ENCODE measurements at regions not wholly inside any gene's neighbourhood (a gene's known extent, or its start where the extent isn't known, plus 50 kb on each side); places are given as distances from the start of the nearest gene placed in this dataset. TPM values are rescaled to one million over a fixed set of nuclear protein-coding genes. Genes with fewer than 3 reads are reported as not detected.
"Not testable (repeated sequence)": the region's sequence is repeated elsewhere in the genome, so short reads cannot be mapped to it uniquely, and the experiment has no call there.

- no peaks in the 10 kb centered on the region for H3K4me1 ChIP-seq
- H3K27me3 ChIP-seq: no peaks in the 10 kb centered on the region
- H3K4me3 ChIP-seq: no peak overlapping the region
- intact Hi-C loops (cut with DNase I; ENCODE audit: low total_unique reads): no loop called here
- H3K27ac ChIP-seq: no peak overlapping the region
- H3K36me3 ChIP-seq: no peaks in the 10 kb centered on the region
- no peaks in the 10 kb centered on the region for H3K9me3 ChIP-seq
- no peak for DNase-seq
- TF ChIP-seq POLR2A (IDR thresholded peaks at IDR 0.05) (no peak), CTCF (IDR thresholded peaks at IDR 0.05) (no peak)
Observed at GRCh38 chr3:151526757-151527156, 65.9 kb upstream of the IGSF10 start.

GRCh38 chr3:151520105-151520504 lies 59.2 kb upstream of the IGSF10 start:
- TF ChIP-seq CTCF (IDR thresholded peaks at IDR 0.05): no peak
- TF ChIP-seq POLR2A (IDR thresholded peaks at IDR 0.05): no peak
- Histone ChIP-seq H3K27ac (no peak overlapping the region), H3K4me3 (no peak overlapping the region), H3K9me3 (no peaks in the 10 kb centered on the region), H3K36me3 (no peaks in the 10 kb centered on the region), H3K27me3 (no peaks in the 10 kb centered on the region), H3K4me1 (no peaks in the 10 kb centered on the region)
- no peak for DNase-seq
- intact Hi-C loops (cut with DNase I; ENCODE audit: low total_unique reads): no loop called here

- H3K27ac ChIP-seq; H3K36me3 ChIP-seq; DNase-seq; H3K4me1 ChIP-seq; H3K9me3 ChIP-seq; H3K4me3 ChIP-seq; H3K27me3 ChIP-seq; intact Hi-C loops (cut with DNase I; ENCODE audit: low total_unique reads): not testable (repeated sequence)
Observed at GRCh38 chr3:151511433-151511832, 50.6 kb upstream of the IGSF10 start.

Small RNAs in the stretch of these regions (microRNA-seq; reads per million reads assigned to microRNA genes)
- not detected for gene MIR5186 (ENCODE audit: borderline microRNAs expressed, borderline replicate concordance)

Small RNAs in the stretch of these regions (small RNA-seq; reads per million reads assigned to genes)
- gene MIR5186: not detected

Data from uterus (tissue), 3 donors.